AG04450 (cell line): ENCODE measurements at regions not wholly inside any gene's neighbourhood (a gene's known extent, or its start where the extent isn't known, plus 50 kb on each side); places are given as distances from the start of the nearest gene placed in this dataset.

Experiments
- CTCF ChIA-PET: fragments of 300-600, 350-600 bp; formaldehyde crosslinking; extraction: SDS; loops from one replicate; lab custom pipeline; 2022; ENCODE audit warnings: antibody characterized with exemption, inconsistent platforms; lab: Charles Lee
- POLR2A ChIA-PET: fragments of 350-600 bp; formaldehyde crosslinking; extraction: SDS; loops from one replicate; lab custom pipeline; 2021; ENCODE audit warnings: antibody characterized with exemption, inconsistent platforms; lab: Yijun Ruan, JAX
- DNase-seq: peaks from one replicate; pipeline ENCODE4 v3.0.0-alpha.2; 2011; ENCODE audit warnings: low read depth, low spot score
- H3K27ac ChIP-seq: one replicate; pipeline ENCODE4 v1.5.1; 2012; ENCODE audit warnings: low read depth, low read length, control low read depth
- H3K27me3 ChIP-seq: one replicate; pipeline ENCODE4 v1.6.0; 2012; ENCODE audit warnings: low read length; ENCODE audit not compliant: control insufficient read depth, insufficient read depth
- H3K4me3 ChIP-seq: 2 replicates; pipeline ENCODE4 v1.5.1; 2011; ENCODE audit warnings: mild to moderate bottlenecking, low read depth, low read length, control low read depth
- H3K9me3 ChIP-seq: 2 replicates; pipeline ENCODE4 v1.5.1; 2012; ENCODE audit warnings: low read length; ENCODE audit not compliant: control insufficient read depth, insufficient read depth
- CTCF ChIP-seq: IDR thresholded peaks from 2 replicates; pipeline ENCODE4 v1.5.1; 2011; ENCODE audit warnings: low read depth, low read length, control low read depth, inconsistent platforms

- CTCF ChIA-PET: no interaction called here
- Histone ChIP-seq H3K27ac (no peak overlapping the region), H3K9me3 (no peaks in the 10 kb centered on the region), H3K27me3 (no peaks in the 10 kb centered on the region), H3K4me3 (no peak overlapping the region)
- POLR2A ChIA-PET: no interaction called here
- no peak for TF ChIP-seq CTCF
- no peak for DNase-seq
Measured at GRCh38 chr17:68714676-68715075, 113.5 kb upstream of the FAM20A start.

GRCh38 chr17:68711858-68712257, 110.7 kb upstream of the FAM20A start:
- no peak for DNase-seq
- CTCF ChIA-PET: interaction anchor here (1.5 kb wide), 1 partner anchor 80 kb away, joined by 3 read pairs; no protein-coding TSS in a partner anchor
- no peak overlapping the region for H3K4me3 ChIP-seq
- no peak overlapping the region for H3K27ac ChIP-seq
- TF ChIP-seq CTCF: no peak
- no peaks in the 10 kb centered on the region for H3K9me3 ChIP-seq
- POLR2A ChIA-PET: no interaction called here
- H3K27me3 ChIP-seq: no peaks in the 10 kb centered on the region

- Histone ChIP-seq H3K27ac (no peak overlapping the region), H3K27me3 (no peaks in the 10 kb centered on the region), H3K4me3 (no peak overlapping the region), H3K9me3 (no peaks in the 10 kb centered on the region)
- POLR2A ChIA-PET: interaction anchor here (1.1 kb wide), 1 partner anchor 13 kb away, joined by 3 read pairs; no protein-coding TSS in a partner anchor
- no peak for TF ChIP-seq CTCF
- CTCF ChIA-PET: interaction anchor here (1.5 kb wide), 1 partner anchor 81 kb away, joined by 3 read pairs; no protein-coding TSS in a partner anchor
- DNase-seq: no peak
Measured at GRCh38 chr17:68710976-68711375, 109.8 kb upstream of the FAM20A start.

- Histone ChIP-seq H3K27ac (peak overlapping the region; percentile 49), H3K4me3 (peak overlapping the region; percentile 26; the same call in 1 of the 2 replicates), H3K9me3 (no peaks in the 10 kb centered on the region), H3K27me3 (no peaks in the 10 kb centered on the region)
- ChIA-PET POLR2A (interaction anchor here (1.1 kb wide), 2 partner anchors 12 kb away, joined by 3 read pairs; no protein-coding TSS in a partner anchor), CTCF (interaction anchor here (1.5 kb wide), 1 partner anchor 82 kb away, joined by 3 read pairs; no protein-coding TSS in a partner anchor)
- no peak for TF ChIP-seq CTCF
- DNase-seq: no peak
Measured at GRCh38 chr17:68710035-68710780, 109.0 kb upstream of the FAM20A start.

- no peaks in the 10 kb centered on the region for H3K9me3 ChIP-seq
- H3K4me3 ChIP-seq: no peak overlapping the region
- H3K27me3 ChIP-seq: no peaks in the 10 kb centered on the region
- no peak for DNase-seq
- no peak for TF ChIP-seq CTCF
- ChIA-PET POLR2A (interaction anchor here (1.1 kb wide), 1 partner anchor 11 kb away, joined by 3 read pairs; no protein-coding TSS in a partner anchor), CTCF (no interaction called here)
- H3K27ac ChIP-seq: no peak overlapping the region
Measured at GRCh38 chr17:68709461-68709860, 108.3 kb upstream of the FAM20A start.
